ENCODE measurements at regions not wholly inside any gene's neighbourhood (a gene's known extent, or its start where the extent isn't known, plus 50 kb on each side); places are given as distances from the start of the nearest gene placed in this dataset.

GRCh38 chr13:90142251-90142650, 1205.2 kb upstream of the MIR17HG start:
- TF ChIP-seq CTCF (IDR thresholded peaks at IDR 0.05) (no peak), EP300 (IDR thresholded peaks at IDR 0.05; ENCODE audit: low read depth) (no peak)
